KG1 (cell line): ENCODE measurements at regions not wholly inside any gene's neighbourhood (a gene's known extent, or its start where the extent isn't known, plus 50 kb on each side); places are given as distances from the start of the nearest gene placed in this dataset.

Source experiments
- DNase-seq: peaks from one replicate; lab custom pipeline; 2025; lab: John Stamatoyannopoulos, UW

- DNase-seq: no peak
These were observed 102.8 kb upstream of the WNT4 start for GRCh38 chr1:22245726-22246125.

GRCh38 chr1:22246755-22247480, 104.0 kb upstream of the WNT4 start:
- DNase-seq: no peak

GRCh38 chr1:22247527-22248245, 104.8 kb upstream of the WNT4 start:
- no peak for DNase-seq

- DNase-seq: no peak
These were observed 105.8 kb upstream of the WNT4 start for GRCh38 chr1:22248746-22249145.

GRCh38 chr1:22249928-22250680, 107.2 kb upstream of the WNT4 start:
- DNase-seq: no peak

GRCh38 chr1:22250724-22251123, 107.8 kb upstream of the WNT4 start:
- no peak for DNase-seq

- DNase-seq: no peak
These were observed 109.4 kb upstream of the WNT4 start for GRCh38 chr1:22252251-22252650.

- DNase-seq: no peak
These were observed 110.3 kb upstream of the WNT4 start for GRCh38 chr1:22253012-22253790.

- DNase-seq: no peak
These were observed 111.9 kb upstream of the WNT4 start for GRCh38 chr1:22254756-22255155.

GRCh38 chr1:22255341-22256212, 112.7 kb upstream of the WNT4 start:
- DNase-seq: no peak

GRCh38 chr1:22256213-22256512, 113.3 kb upstream of the WNT4 start:
- no peak for DNase-seq

- DNase-seq: no peak
These were observed 114.7 kb upstream of the WNT4 start for GRCh38 chr1:22257290-22258275.

- DNase-seq: no peak
These were observed 115.8 kb upstream of the WNT4 start for GRCh38 chr1:22258698-22259097.

- DNase-seq: no peak
These were observed 116.8 kb upstream of the WNT4 start for GRCh38 chr1:22259551-22260282.

GRCh38 chr1:22260860-22261432, 118.0 kb upstream of the WNT4 start:
- DNase-seq: no peak

- DNase-seq: no peak
These were observed 118.7 kb upstream of the WNT4 start for GRCh38 chr1:22261580-22261979.

GRCh38 chr1:22262583-22262982, 119.7 kb upstream of the WNT4 start:
- no peak for DNase-seq

- no peak for DNase-seq
These were observed 120.5 kb upstream of the WNT4 start for GRCh38 chr1:22263359-22263758.
